ENCODE measurements at regions not wholly inside any gene's neighbourhood (a gene's known extent, or its start where the extent isn't known, plus 50 kb on each side); places are given as distances from the start of the nearest gene placed in this dataset.

DNA sequence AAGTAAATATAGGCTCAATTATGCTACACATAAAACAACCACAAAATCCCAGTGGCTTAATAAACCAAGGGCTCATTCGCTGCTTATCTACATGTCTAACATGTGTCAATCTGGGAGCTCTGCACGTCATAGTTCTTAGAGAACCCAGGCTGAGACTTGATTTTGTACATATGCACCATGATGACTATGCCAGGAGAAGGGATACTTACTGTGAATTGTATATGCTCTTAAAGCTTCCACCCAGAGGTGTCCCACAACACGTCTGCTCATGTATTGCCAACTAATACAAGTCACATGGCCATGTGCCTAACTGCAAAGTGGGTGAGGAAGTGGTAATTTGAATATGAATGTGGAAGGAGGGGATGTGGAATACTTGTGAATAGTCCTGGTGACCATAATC, 262.1 kb downstream of the CPS1 start:
- Histone ChIP-seq H3K36me3 (ENCODE audit: control insufficient read depth, insufficient read depth, low read length) (no peaks in the 10 kb centered on the region), H3K27ac (no peak overlapping the region), H3K4me3 (ENCODE audit: low read depth, low read length) (no peak overlapping the region), H3K4me2 (ENCODE audit: low read length) (no peak overlapping the region), H2AFZ (no peak overlapping the region), H3K9ac (no peak overlapping the region), H3K79me2 (no peaks in the 10 kb centered on the region), H3K9me3 (ENCODE audit: control insufficient read depth, low read length) (no peaks in the 10 kb centered on the region), H3K27me3 (ENCODE audit: control insufficient read depth, insufficient read depth, low read length) (no peaks in the 10 kb centered on the region), H3K4me1 (no peaks in the 10 kb centered on the region)
- no peak for TF ChIP-seq CTCF (IDR thresholded peaks at IDR 0.05)

DNA sequence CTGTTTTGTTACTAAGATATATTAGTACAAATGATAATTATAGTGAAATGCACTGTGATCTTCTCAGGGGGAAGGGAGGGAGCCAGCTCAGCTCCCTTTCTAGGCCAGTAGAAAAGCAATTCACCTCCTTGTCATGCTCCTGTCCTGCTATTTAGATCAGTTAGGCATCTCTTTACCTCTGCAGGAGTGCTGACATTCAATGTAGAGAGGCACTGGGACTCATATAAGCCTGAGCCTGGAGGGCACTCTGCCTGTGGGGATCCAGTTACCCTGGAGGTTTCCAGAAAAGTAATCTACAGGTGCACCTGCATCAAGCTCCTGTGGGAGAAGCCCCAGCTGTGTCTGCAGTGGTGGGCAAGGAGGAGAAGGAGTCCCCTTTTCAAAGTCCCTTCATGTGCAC, 277.0 kb downstream of the CPS1 start:
- Histone ChIP-seq H3K79me2 (no peaks in the 10 kb centered on the region), H3K9ac (no peak overlapping the region), H3K27ac (no peak overlapping the region), H3K4me1 (no peaks in the 10 kb centered on the region), H3K27me3 (ENCODE audit: control insufficient read depth, insufficient read depth, low read length) (no peaks in the 10 kb centered on the region), H2AFZ (no peak overlapping the region), H3K4me3 (ENCODE audit: low read depth, low read length) (no peak overlapping the region), H3K36me3 (ENCODE audit: control insufficient read depth, insufficient read depth, low read length) (no peaks in the 10 kb centered on the region), H3K9me3 (ENCODE audit: control insufficient read depth, low read length) (no peaks in the 10 kb centered on the region), H3K4me2 (ENCODE audit: low read length) (no peak overlapping the region)
- TF ChIP-seq CTCF (IDR thresholded peaks at IDR 0.05): no peak

DNA sequence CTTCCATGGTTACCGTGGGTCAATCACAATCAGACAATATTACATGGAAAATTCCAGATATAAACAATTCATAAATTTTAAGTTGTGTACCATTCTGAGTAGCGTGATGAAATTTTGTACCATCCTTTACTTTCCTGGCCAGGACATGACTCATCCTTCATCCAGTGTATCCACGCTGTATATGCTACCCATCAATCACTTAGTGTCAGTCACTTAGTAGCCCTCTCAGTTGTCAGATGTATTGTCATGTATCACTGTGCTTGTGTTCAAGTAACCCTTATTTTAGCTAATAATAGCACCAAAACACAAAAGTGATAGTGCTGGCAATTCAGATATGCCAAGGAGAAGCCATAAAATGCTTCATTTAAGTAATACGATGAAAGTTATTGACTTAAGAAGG, 282.6 kb downstream of the CPS1 start:
- Histone ChIP-seq H3K9ac (no peak overlapping the region), H3K4me3 (ENCODE audit: low read depth, low read length) (no peak overlapping the region), H3K4me1 (no peaks in the 10 kb centered on the region), H3K9me3 (ENCODE audit: control insufficient read depth, low read length) (no peaks in the 10 kb centered on the region), H2AFZ (no peak overlapping the region), H3K27me3 (ENCODE audit: control insufficient read depth, insufficient read depth, low read length) (no peaks in the 10 kb centered on the region), H3K79me2 (no peaks in the 10 kb centered on the region), H3K36me3 (ENCODE audit: control insufficient read depth, insufficient read depth, low read length) (no peaks in the 10 kb centered on the region), H3K4me2 (ENCODE audit: low read length) (no peak overlapping the region), H3K27ac (no peak overlapping the region)
- no peak for TF ChIP-seq CTCF (IDR thresholded peaks at IDR 0.05)

DNA sequence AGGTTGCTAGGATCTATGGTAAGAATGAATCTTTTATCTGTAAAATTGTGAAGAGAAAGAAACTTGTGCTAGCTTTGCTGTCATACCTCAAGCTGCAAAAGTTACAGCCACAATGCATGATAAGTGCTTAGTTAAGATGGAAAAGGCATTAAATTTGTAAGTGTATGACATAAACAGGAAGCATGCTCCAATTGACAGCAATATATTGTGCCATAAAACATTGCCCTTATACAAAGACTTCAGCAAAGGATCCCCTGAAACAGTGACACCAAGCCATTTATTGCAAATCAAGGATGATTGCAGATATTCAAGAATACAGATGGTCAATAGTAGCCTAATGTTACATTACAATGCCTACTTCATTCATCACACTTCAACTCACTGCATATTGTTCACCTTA, 283.1 kb downstream of the CPS1 start:
- Histone ChIP-seq H3K4me2 (ENCODE audit: low read length) (no peak overlapping the region), H3K27me3 (ENCODE audit: control insufficient read depth, insufficient read depth, low read length) (no peaks in the 10 kb centered on the region), H3K9me3 (ENCODE audit: control insufficient read depth, low read length) (no peaks in the 10 kb centered on the region), H3K27ac (no peak overlapping the region), H3K36me3 (ENCODE audit: control insufficient read depth, insufficient read depth, low read length) (no peaks in the 10 kb centered on the region), H2AFZ (no peak overlapping the region), H3K79me2 (no peaks in the 10 kb centered on the region), H3K4me1 (no peaks in the 10 kb centered on the region), H3K9ac (no peak overlapping the region), H3K4me3 (ENCODE audit: low read depth, low read length) (no peak overlapping the region)
- no peak for TF ChIP-seq CTCF (IDR thresholded peaks at IDR 0.05)

- Histone ChIP-seq H3K27me3 (ENCODE audit: control insufficient read depth, insufficient read depth, low read length) (no peaks in the 10 kb centered on the region), H2AFZ (no peak overlapping the region), H3K4me3 (ENCODE audit: low read depth, low read length) (no peak overlapping the region), H3K9ac (no peak overlapping the region), H3K79me2 (no peaks in the 10 kb centered on the region), H3K27ac (no peak overlapping the region), H3K36me3 (ENCODE audit: control insufficient read depth, insufficient read depth, low read length) (no peaks in the 10 kb centered on the region), H3K4me2 (ENCODE audit: low read length) (no peak overlapping the region), H3K9me3 (ENCODE audit: control insufficient read depth, low read length) (no peaks in the 10 kb centered on the region), H3K4me1 (no peaks in the 10 kb centered on the region)
- no peak for TF ChIP-seq CTCF (IDR thresholded peaks at IDR 0.05)
Measured at GRCh38 chr2:210842896-210843295, 286.5 kb downstream of the CPS1 start.
